GM18909 (cell line): ENCODE measurements at regions not wholly inside any gene's neighbourhood (a gene's known extent, or its start where the extent isn't known, plus 50 kb on each side); places are given as distances from the start of the nearest gene placed in this dataset.

Source experiments
- ATAC-seq: cut with Tn5 transposase; IDR thresholded peaks from one replicate; pipeline ENCODE4 v1.9.1; 2021; ENCODE audit warnings: mild to moderate bottlenecking; ENCODE audit not compliant: unreplicated experiment, poor library complexity

GRCh38 chr2:215487002-215487372 is 51.1 kb upstream of the FN1 start:
- ATAC-seq: no peak

DNA sequence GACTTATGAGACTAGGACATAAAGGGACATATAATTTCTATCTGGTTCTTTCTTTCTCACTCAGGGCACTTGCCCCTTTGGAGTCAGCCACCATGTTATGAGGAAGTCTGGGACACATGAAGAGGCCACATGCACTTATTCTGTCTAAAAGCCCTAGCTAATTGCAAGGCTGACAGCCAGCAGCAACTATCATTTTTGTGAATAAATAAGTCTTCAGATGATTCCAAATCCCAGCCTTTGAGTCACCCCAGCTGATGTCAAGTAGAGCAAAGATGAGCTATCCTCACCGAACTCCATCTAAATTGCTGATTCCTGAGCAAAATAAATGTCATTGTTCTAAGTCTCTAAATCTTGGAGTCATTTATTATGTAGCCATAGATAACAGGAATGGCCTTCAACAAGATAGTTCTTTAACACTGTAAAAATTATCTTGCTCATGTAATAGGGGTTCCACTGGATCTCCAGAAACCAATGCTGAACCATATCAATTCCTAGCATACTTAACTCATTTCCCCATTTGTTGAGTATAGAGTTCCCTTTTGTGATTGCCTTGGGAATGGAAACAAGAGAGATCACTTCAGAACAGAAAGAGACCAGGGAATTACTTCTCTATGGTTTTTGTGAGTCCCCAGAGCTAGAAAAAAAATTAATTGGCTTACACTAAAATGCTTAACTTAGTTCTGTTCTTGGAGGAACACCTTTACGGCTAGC is 50.6 kb upstream of the FN1 start:
- ATAC-seq: no peak
